HG03066 (cell line): ENCODE measurements at regions not wholly inside any gene's neighbourhood (a gene's known extent, or its start where the extent isn't known, plus 50 kb on each side); places are given as distances from the start of the nearest gene placed in this dataset.

Experiments
- ATAC-seq: cut with Tn5 transposase; IDR thresholded peaks from one replicate; pipeline ENCODE4 v1.9.1; 2021; ENCODE audit warnings: low read depth; ENCODE audit not compliant: unreplicated experiment

- no peak for ATAC-seq
Measured at GRCh38 chr2:136377423-136378382, 259.8 kb upstream of the CXCR4 start.

GRCh38 chr2:136376798-136377211, 258.9 kb upstream of the CXCR4 start:
- ATAC-seq = no peak

GRCh38 chr2:136376211-136376610, 258.3 kb upstream of the CXCR4 start:
- no peak for ATAC-seq

GRCh38 chr2:136375017-136375901, 257.3 kb upstream of the CXCR4 start:
- ATAC-seq = peak; percentile 57

- ATAC-seq = no peak
Measured at GRCh38 chr2:136373841-136374240, 255.9 kb upstream of the CXCR4 start.

GRCh38 chr2:136373029-136373428, 255.1 kb upstream of the CXCR4 start:
- ATAC-seq = no peak

- no peak for ATAC-seq
Measured at GRCh38 chr2:136363900-136364299, 246.0 kb upstream of the CXCR4 start.

- ATAC-seq = no peak
Measured at GRCh38 chr2:136363470-136363869, 245.5 kb upstream of the CXCR4 start.

GRCh38 chr2:136362676-136363390, 244.9 kb upstream of the CXCR4 start:
- ATAC-seq = peak; percentile 89

- ATAC-seq = no peak
Measured at GRCh38 chr2:136361521-136361920, 243.6 kb upstream of the CXCR4 start.

GRCh38 chr2:136360790-136361189, 242.8 kb upstream of the CXCR4 start:
- no peak for ATAC-seq

GRCh38 chr2:136359121-136359965, 241.4 kb upstream of the CXCR4 start:
- ATAC-seq = no peak

- ATAC-seq = no peak
Measured at GRCh38 chr2:136358576-136358975, 240.6 kb upstream of the CXCR4 start.

- ATAC-seq = no peak
Measured at GRCh38 chr2:136357007-136357380, 239.0 kb upstream of the CXCR4 start.

GRCh38 chr2:136356125-136357006, 238.4 kb upstream of the CXCR4 start:
- no peak for ATAC-seq

- ATAC-seq = no peak
Measured at GRCh38 chr2:136351684-136352083, 233.7 kb upstream of the CXCR4 start.

GRCh38 chr2:136347981-136348380, 230.0 kb upstream of the CXCR4 start:
- ATAC-seq = no peak

GRCh38 chr2:136344339-136344738, 226.4 kb upstream of the CXCR4 start:
- no peak for ATAC-seq

- no peak for ATAC-seq
Measured at GRCh38 chr2:136342138-136342537, 224.2 kb upstream of the CXCR4 start.
